ENCODE measurements at regions not wholly inside any gene's neighbourhood (a gene's known extent, or its start where the extent isn't known, plus 50 kb on each side); places are given as distances from the start of the nearest gene placed in this dataset.

DNA sequence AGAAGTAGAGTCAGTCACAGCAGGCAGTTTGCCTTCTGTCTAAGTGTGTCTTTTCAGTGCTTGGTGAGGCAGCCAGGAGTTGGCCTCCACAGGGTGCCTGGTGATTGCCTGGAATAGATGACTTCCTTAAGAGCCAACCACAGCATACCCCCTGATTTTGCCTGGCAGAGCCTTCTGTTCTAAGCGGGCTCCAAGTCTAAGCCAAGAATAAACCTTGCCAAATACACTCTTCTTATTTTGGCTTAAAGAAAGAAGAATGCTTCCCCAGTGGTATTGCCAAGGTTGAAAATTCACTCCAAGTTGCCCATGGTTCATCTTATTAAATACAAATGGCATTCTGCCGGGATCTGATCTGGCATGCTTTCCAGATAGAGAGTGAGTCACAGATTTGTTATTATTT, 1424.8 kb upstream of the EYS start:
- DNase-seq (no peak), ATAC-seq (no peak)
- Histone ChIP-seq H3K4me1 (no peaks in the 10 kb centered on the region), H3K27me3 (ENCODE audit: insufficient read depth in 3 of 3, low read length in 2 of 3) (peaks cover 0 to 2% (median 0%) of the 10 kb centered on the region in 3 donors), H3K4me3 (no peak overlapping the region), H3K27ac (no peak overlapping the region), H3K36me3 (ENCODE audit: insufficient read depth in 1 of 2, low read depth in 1 of 2) (no peaks in the 10 kb centered on the region), H3K9me3 (no peaks in the 10 kb centered on the region)
- intact Hi-C loops (cut with DNase I) = no loop called here
- 36 to 61% (median 45%) methylated on average over 2 of the region's 2 CpGs for WGBS, 3 donors
- TF ChIP-seq, protein P1, sequence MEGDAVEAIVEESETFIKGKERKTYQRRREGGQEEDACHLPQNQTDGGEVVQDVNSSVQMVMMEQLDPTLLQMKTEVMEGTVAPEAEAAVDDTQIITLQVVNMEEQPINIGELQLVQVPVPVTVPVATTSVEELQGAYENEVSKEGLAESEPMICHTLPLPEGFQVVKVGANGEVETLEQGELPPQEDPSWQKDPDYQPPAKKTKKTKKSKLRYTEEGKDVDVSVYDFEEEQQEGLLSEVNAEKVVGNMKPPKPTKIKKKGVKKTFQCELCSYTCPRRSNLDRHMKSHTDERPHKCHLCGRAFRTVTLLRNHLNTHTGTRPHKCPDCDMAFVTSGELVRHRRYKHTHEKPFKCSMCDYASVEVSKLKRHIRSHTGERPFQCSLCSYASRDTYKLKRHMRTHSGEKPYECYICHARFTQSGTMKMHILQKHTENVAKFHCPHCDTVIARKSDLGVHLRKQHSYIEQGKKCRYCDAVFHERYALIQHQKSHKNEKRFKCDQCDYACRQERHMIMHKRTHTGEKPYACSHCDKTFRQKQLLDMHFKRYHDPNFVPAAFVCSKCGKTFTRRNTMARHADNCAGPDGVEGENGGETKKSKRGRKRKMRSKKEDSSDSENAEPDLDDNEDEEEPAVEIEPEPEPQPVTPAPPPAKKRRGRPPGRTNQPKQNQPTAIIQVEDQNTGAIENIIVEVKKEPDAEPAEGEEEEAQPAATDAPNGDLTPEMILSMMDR (IDR thresholded peaks at IDR 0.05) = no peak

DNA sequence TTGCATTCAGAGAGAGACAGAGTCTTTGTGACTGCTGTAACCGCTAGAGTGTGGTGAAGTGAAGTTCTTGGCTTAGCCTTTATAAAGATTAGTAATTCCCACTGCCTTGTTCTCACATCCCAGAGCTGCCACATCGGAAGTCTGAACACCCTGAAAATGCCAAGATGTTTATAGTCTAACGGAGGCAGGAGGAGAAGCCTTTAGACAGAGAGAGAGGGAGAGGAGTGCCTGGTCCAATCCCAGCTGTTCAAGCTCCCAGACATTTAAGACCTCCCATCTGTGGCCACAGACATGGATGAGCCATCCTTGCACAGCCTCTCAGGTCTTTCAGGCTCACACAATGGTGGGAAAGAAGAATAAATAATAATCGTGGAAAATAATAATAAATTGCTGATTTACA, 1422.8 kb upstream of the EYS start:
- Histone ChIP-seq H3K27ac (no peak overlapping the region), H3K27me3 (ENCODE audit: insufficient read depth in 3 of 3, low read length in 2 of 3) (peaks cover 0 to 2% (median 0%) of the 10 kb centered on the region in 3 donors), H3K4me1 (no peaks in the 10 kb centered on the region), H3K4me3 (no peak overlapping the region), H3K36me3 (ENCODE audit: insufficient read depth in 1 of 2, low read depth in 1 of 2) (no peaks in the 10 kb centered on the region), H3K9me3 (no peaks in the 10 kb centered on the region)
- 43 to 49% (median 43%) methylated on average over 4 of the region's 4 CpGs for WGBS, 3 donors
- ATAC-seq (no peak), DNase-seq (no peak)
- TF ChIP-seq, protein P1 (IDR thresholded peaks at IDR 0.05) = no peak
- intact Hi-C loops (cut with DNase I) = no loop called here

GRCh38 chr6:67127041-67127440, 1420.0 kb upstream of the EYS start:
- intact Hi-C loops (cut with DNase I) = no loop called here
- 9 to 23% (median 11%) methylated on average over 1 of the region's 1 CpG for WGBS, 3 donors
- H3K4me3 ChIP-seq = no peak overlapping the region
- no peaks in the 10 kb centered on the region for H3K4me1 ChIP-seq
- DNase-seq = no peak
- H3K9me3 ChIP-seq = no peaks in the 10 kb centered on the region
- H3K36me3 ChIP-seq (ENCODE audit: insufficient read depth in 1 of 2, low read depth in 1 of 2) = no peaks in the 10 kb centered on the region
- no peak overlapping the region for H3K27ac ChIP-seq
- peaks cover 0 to 2% (median 0%) of the 10 kb centered on the region in 3 donors for H3K27me3 ChIP-seq (ENCODE audit: insufficient read depth in 3 of 3, low read length in 2 of 3)
- ATAC-seq = no peak
- TF ChIP-seq, protein P1 (IDR thresholded peaks at IDR 0.05) = no peak

GRCh38 chr6:67121115-67121514, 1414.1 kb upstream of the EYS start:
- ATAC-seq (no peak), DNase-seq (no peak)
- no peaks in the 10 kb centered on the region for H3K9me3 ChIP-seq
- no peaks in the 10 kb centered on the region for H3K4me1 ChIP-seq
- 79 to 87% (median 83%) methylated on average over 3 of the region's 3 CpGs for WGBS, 3 donors
- intact Hi-C loops (cut with DNase I) = no loop called here
- H3K27ac ChIP-seq = no peak overlapping the region
- no peaks in the 10 kb centered on the region for H3K27me3 ChIP-seq (ENCODE audit: insufficient read depth in 3 of 3, low read length in 2 of 3)
- TF ChIP-seq, protein P1 (IDR thresholded peaks at IDR 0.05) = no peak
- no peak overlapping the region for H3K4me3 ChIP-seq
- H3K36me3 ChIP-seq (ENCODE audit: insufficient read depth in 1 of 2, low read depth in 1 of 2) = no peaks in the 10 kb centered on the region

DNA sequence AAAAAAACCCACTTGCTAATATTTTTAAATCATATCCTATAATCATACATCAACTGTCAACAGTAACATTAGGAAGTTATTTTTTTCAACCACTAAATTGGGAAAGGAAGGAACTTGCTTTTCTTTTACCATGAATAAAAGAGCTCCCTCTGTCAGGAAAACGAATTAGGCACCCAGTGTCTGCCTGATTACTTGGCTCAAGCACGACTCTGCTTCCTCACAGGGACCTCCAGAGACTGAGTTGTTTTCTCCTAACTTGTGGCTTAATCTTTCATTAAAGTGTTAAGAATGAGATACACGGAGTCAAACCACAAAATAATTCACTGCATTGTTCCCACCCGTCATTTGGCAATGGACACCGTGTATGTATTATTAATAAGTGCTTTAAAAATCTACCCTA, 1405.1 kb upstream of the EYS start:
- no peak for DNase-seq
- TF ChIP-seq, protein P1 (IDR thresholded peaks at IDR 0.05) = no peak
- intact Hi-C loops (cut with DNase I) = no loop called here
- Histone ChIP-seq H3K27me3 (ENCODE audit: insufficient read depth in 3 of 3, low read length in 2 of 3) (no peaks in the 10 kb centered on the region), H3K9me3 (no peaks in the 10 kb centered on the region), H3K36me3 (ENCODE audit: insufficient read depth in 1 of 2, low read depth in 1 of 2) (no peaks in the 10 kb centered on the region), H3K4me3 (no peak overlapping the region), H3K27ac (no peak overlapping the region), H3K4me1 (no peaks in the 10 kb centered on the region)
- no peak for ATAC-seq
- WGBS, 3 donors = 26 to 33% (median 32%) methylated on average over 5 of the region's 5 CpGs
